Keratinocyte (primary cell): ENCODE measurements at regions not wholly inside any gene's neighbourhood (a gene's known extent, or its start where the extent isn't known, plus 50 kb on each side); places are given as distances from the start of the nearest gene placed in this dataset.
"Not testable (repeated sequence)": the region's sequence is repeated elsewhere in the genome, so short reads cannot be mapped to it uniquely, and the experiment has no call there.

Experiments used
- CTCF ChIP-seq, 3 experiments: IDR thresholded peaks in 1 of 3; conservative IDR thresholded peaks in 1 of 3; optimal IDR thresholded peaks in 1 of 3; 2 replicates in 2 of 3; 3 replicates in 1 of 3; pipeline versions ENCODE3 to v1.5.1; 2011; ENCODE audit warnings: low read length in 3 of 3, mild to moderate bottlenecking in 3 of 3, moderate library complexity in 2 of 3, control low read depth in 1 of 3, inconsistent platforms in 1 of 3; ENCODE audit not compliant: insufficient read depth in 2 of 3; ENCODE audit errors: extremely low read depth in 1 of 3
- EZH2 ChIP-seq: IDR thresholded peaks from one replicate; pipeline ENCODE4 v1.6.1; 2012; ENCODE audit warnings: inconsistent platforms, mild to moderate bottlenecking, low read length, moderate library complexity

GRCh38 chr1:233824179-233824578, 80.3 kb upstream of the SLC35F3 start:
- TF ChIP-seq CTCF (optimal IDR thresholded peaks at IDR 0.05 in 1 of 3, IDR thresholded peaks at IDR 0.05 in 1 of 3, conservative IDR thresholded peaks at IDR 0.05 in 1 of 3; ENCODE audit: extremely low read depth in 1 of 3, insufficient read depth in 2 of 3, low read length in 3 of 3); EZH2: not testable (repeated sequence)
